GM19043 (cell line): ENCODE measurements at regions not wholly inside any gene's neighbourhood (a gene's known extent, or its start where the extent isn't known, plus 50 kb on each side); places are given as distances from the start of the nearest gene placed in this dataset.

Source experiments
- ATAC-seq: cut with Tn5 transposase; IDR thresholded peaks from one replicate; pipeline ENCODE4 v1.9.1; 2021; ENCODE audit warnings: low read depth; ENCODE audit not compliant: unreplicated experiment

DNA sequence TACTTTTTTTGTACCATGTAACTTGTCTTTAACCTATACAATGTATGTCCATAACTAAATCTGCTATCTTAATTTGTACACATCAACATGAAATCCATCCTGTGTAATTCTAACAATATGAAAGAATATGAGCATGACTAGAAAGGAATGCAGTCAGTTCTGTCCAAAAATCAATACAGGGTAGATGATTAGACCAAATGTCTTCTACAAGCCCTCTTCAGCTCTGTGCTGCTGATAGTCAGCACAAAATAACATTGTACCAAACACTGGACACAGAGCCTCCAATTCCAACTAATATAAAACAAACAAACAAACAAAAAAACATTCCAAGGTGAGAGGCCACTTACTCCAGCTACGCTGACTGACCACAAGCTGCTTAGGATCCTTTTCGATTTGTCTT is 301.4 kb upstream of the IRAK1BP1 start:
- ATAC-seq: no peak

DNA sequence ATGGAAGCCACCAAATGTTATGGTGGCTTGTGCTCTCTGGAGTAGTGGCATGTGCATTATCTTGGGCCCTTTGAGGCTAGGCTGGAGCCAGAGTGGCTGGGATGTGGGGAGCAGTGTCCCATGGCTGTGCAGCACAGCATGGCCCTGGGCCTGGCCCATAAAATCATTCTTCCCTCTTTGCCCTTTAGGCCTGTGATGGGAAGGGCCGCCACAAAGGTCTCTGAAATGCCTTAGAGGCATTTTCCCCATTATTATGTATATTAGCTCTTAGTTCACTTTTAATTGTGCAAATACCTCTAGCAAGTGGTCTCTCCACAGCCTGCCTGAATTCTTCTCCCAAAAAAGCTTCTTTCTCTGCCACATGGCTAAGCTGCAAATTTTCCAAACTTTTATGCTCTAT is 297.3 kb upstream of the IRAK1BP1 start:
- no peak for ATAC-seq

DNA sequence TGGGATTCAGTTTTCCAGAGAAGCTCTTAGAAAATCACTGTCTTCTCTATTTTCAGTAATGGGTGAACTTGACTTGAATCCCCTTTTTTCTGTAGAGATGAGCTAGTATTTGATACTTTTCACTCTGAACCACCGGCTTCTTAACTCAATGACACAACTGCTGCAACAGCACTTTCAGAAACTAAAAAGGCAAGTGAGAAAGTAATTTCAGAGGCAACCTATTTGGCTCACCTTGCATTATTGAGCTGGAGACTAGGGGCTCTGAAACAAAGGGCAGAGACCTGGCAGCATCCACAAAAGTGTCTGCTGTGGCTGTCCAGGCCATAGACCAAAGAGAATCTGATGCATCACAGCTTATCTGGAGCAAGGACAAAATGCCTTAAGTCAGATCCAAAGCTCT is 289.8 kb upstream of the IRAK1BP1 start:
- no peak for ATAC-seq

DNA sequence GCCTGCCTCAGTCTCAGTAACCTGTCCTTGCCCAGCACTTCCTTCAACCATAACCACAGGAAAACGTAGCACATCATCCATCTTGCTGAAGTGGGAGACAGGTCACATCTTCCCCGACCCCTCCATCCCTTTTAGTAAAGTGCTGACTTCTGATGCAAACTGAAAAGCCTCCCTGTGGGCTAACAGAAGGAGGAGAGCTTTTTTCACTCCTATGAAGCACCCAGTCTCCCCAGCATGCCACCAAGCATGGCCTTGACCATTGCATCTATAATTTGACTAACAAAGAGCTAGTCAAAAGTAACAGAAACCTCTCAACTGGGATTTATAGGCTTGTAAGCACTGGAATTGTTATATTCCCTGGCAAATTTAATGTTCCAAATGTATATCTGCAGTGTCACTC is 288.9 kb upstream of the IRAK1BP1 start:
- ATAC-seq: no peak

DNA sequence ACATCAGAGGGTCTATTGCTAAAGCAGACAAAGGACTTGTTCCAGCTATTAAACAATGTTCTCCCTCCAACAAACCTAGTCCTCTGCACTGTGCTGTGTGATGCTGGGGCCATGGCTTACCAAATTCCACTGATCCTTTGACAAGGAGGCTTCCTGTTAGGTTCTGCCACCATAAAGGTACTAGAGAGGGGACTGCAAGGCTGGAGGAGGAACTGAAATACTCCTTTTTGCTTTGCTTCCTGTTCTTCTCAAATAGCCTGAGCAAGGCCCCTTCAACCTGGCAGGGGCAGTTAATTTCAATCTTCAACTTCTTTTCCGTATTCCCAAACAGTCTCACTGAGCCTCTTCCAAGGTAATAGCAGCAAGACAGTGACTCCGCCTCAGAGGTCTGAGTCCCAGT is 286.4 kb upstream of the IRAK1BP1 start:
- ATAC-seq: peak; percentile 62

DNA sequence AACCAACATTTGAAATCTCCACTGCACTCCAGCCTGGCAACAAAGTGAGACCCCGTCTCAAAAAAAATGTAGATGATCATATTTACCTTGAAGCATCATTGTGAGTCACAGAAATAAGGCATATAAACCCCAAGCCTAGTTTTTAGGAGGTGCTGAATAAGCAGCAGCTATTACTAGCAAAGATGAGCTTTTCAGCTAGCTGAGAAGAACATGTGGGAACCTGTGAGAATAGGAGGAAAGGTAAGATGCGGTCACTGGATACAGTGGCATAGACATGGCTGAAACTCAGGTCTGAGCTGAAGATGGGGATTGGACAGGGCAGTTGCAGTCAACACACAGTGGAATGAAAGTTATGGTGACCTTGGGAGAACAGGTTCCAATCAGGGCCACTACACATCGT is 284.3 kb upstream of the IRAK1BP1 start:
- ATAC-seq: no peak

DNA sequence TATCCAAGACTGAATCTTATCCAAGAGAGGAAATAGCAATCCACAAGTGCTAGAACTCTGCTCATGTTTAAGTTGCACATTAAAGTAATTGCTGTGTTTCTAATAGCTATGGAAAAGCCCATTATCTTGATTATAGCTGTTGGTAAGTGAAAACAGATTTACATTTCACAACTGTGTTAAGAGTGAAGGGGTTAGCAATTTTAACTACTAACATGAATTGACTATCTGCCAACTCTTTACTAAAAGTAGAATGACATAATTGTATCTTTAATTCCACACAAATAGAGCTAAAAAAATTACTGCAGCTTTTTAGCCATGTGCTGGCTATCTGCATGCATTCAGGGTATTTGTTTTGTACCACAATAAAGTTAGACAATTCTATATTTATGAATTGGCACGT is 277.9 kb upstream of the IRAK1BP1 start:
- no peak for ATAC-seq

DNA sequence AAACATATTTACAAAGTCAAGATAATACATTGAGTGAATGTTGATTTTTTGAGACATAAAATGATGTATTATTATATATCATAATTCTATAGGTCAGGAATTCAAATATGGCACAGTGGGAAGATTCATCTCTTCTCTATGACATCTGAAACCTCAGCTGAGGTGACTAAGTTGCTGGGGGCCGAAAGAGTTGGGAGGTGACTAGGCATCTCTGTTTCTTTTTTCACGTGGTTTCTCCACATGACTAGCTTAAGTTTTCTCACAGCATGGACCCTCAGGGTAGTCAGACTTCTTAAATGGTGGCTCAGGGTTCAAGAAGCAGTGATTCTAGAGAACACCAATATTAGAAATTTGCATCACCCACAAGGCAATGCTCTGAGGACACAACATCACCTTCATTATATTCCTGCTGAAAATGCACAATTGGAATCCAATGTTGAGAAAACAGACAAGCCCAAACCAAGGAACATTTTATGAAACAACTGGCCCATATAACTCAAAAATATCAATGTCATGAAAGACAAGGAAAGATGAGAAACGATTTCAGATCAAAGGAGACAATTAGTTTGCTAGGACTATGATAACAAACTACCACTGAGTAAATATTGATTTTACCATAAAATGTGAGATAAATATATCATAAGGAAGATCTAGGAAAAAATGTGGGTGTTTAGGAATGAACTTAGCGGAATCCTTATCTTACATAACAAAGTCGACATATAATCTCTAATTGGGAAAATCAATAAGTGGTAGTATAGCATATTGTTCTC is 273.3 kb upstream of the IRAK1BP1 start:
- ATAC-seq: no peak

DNA sequence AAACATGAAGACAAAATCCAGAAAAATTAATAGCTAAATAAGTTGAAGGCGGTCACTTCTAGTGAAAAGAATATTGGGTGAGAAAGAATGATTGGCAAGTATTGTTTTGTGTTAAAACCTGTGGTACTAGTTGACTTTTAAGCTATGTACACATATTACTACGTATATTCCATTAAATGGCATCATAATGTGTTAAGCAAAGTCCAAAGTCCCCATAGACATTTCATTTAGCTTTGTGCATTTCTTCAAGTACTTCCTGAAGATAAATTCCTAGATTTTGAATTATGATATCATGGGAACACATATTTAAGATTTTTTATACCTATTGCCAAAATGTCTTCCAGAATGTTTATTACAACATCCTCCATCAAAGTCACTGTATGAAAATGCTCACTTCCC is 272.7 kb upstream of the IRAK1BP1 start:
- ATAC-seq: no peak

DNA sequence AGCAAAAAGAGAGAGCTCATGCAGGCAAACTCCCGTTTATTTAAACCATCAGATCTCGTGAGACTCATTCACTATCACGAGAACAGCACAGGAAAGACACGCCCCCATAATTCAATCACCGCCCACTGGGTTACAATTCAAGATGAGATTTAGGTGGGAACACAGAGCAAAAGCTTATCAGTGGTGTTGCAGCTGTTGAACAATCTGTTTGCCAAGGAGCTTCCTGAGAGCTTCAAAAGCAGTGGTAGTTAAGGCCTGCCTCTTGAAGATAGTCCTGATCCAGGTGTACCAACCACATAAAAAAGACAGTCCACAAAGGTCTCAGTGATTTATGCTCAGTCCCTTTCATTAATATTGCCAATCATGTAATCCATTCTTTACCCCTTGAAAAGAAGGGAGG is 269.4 kb upstream of the IRAK1BP1 start:
- ATAC-seq: no peak

DNA sequence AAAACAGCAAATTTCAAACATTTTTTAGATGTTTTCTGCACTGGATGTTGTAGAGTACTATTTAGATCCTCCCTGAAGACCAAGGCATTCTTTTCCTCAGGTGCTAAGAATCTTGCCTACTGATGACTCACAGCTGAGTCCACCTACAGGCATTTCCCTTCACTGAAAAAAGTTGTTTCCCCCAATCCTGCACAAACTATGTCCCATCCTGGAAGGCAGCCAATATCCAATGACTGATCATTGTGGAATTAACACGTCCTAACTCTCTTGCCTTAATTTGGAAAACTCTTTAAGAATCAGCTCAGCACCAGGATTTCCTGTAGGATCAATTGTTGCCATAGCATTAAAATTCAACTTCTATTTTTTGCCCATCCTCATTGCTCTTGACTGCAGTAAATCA is 268.4 kb upstream of the IRAK1BP1 start:
- ATAC-seq: no peak

DNA sequence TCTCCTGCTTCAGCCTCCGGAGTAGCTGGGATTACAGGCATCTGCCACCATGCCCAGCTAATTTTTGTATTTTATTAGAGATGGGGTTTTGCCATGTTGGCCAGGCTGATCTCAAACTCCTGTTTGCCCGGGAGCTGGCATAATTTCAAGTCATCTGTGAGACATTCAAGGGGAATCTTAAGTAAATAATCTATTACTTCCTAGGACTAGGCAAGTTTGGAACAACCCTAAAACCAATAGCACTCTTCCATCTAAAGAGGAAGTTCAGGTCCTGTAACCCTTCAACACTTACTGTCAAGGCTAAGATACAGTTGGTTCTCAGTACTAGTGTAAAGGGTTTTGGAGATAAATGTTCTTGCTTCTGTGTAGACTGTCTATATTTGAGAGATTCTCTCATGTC is 267.8 kb upstream of the IRAK1BP1 start:
- ATAC-seq: no peak

DNA sequence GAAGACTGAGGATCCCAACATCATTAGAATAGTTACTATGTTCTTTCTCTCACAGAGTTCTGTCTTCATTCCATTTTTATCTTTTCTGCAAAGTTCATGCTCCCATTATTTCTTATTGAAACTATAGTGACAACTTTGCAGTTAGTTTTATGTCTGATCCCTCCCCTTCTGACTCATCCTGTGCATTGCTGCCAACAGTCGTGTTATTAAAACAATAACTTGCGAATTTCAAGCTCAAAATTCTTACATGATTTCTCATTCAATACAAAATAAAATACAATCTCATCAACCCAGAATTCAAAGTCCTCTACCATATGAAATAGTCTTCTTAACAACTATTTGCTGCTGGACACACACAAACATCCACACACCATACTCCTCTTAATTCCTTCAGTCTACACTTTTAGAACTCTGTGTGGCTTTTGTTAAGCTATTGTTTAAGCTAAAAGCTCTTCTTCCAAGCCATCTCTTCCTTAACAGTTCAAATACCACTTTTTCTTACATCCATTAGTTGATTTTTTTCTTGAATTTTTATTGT is 261.4 kb upstream of the IRAK1BP1 start:
- ATAC-seq: no peak

DNA sequence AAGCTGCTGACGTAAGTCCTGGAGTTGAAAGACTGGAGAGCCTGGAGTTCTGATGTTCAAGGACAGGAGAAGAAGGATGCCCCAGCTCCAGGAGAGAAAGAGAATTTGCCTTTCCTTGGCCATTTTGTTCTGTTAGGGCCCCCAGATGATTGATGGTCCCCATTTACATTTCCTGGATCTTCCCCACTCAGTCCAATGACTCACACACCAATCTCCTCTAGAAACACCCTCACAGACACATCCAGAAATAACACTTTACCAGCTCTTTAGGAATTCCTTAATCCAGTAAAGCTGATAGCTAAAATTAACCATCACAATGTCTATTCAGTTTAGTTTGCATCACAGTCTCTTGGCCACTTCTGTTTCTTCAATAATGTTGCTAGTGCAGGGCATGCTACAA is 260.2 kb upstream of the IRAK1BP1 start:
- ATAC-seq: no peak

DNA sequence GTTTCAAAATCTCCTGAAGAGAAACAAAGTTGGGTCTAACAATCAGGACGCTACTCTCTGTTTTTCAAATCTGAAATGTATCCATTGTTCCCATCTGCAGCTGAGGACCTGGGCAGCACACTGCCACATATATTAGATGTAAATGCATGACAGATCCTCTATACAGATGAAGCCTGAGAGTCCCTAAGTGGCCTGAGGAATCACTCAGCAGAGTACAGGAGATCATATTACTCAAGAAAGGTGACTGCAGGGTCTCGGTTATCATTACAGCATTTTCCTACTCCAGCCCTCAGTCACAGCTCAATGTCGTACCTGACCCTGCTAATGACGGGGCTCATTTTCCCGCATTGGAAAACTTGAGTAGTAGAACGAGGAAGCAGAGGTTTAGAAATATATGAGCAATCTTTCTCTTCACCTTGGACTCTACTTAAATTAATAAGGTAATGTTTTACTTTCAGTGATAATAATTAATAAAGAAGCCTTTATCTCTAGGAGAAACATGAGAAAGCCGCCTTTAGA is 256.2 kb upstream of the IRAK1BP1 start:
- ATAC-seq: no peak

DNA sequence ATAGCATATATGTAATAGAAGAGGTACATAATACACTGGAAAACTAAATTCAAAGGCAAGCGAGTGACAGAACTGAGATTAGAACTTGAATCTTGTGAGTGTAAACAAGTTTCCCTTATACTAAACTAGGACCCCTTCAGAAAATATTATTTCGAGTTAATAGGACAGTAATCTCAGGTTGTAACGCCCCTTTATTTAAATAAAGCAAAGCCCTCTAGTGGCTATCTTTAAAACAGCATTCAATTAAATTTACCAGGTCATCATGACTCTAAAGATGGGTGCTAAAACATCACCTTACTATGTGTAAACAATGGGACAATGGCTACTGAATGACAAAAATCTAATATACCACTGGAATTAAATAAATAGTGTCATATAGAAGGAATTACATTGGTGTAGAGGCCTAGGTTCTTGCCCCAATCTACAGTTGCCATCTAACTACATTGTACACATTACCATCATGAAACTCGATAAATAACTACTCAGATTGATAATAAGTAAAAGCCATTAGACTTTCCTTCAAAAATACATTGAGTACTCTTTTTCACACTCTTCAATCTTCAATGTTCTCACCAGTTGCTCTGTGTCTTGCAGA is 255.4 kb upstream of the IRAK1BP1 start:
- peak; percentile 36 for ATAC-seq

DNA sequence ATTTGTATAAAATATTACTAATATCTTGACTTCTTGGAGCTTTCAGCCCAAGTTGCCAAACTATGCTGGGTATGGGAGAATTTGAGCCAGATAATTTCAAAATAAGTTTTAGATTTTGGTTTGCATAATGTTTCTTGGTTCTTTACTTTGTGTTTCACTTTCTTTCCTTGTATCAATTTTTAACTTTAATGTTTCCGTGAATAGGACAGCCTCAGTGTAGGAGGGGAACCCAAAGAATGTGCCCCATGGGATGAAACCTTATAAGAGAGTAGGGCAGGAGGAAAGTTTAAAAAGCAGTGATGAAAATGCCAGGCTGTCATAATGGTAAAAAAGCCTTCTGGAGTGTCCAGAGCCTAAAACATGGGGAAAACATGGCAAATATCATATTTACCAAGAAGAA is 252.4 kb upstream of the IRAK1BP1 start:
- peak; percentile 47 for ATAC-seq

DNA sequence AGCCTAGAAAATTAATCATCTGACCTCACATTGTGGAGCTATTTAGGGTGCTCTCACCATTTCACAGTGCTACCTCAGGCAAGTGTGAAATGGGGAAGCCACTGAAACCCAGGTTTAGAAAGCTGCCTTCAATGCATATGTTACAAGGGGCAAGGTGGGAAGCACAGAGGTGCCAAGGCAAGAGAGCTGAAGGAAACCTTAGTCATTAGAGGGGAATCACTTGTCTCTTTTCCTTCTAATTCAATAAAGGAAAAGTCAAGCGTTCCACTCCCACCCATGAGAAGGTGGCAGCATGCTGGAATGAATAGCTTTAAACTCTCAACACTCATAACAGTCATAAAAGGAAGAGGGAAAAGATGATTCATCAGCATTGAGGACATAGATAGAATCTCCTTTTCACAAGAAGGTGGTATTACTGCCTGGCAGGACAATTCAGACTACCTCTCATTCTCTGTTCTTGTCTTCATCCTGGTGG is 251.9 kb upstream of the IRAK1BP1 start:
- peak; percentile 63 for ATAC-seq

DNA sequence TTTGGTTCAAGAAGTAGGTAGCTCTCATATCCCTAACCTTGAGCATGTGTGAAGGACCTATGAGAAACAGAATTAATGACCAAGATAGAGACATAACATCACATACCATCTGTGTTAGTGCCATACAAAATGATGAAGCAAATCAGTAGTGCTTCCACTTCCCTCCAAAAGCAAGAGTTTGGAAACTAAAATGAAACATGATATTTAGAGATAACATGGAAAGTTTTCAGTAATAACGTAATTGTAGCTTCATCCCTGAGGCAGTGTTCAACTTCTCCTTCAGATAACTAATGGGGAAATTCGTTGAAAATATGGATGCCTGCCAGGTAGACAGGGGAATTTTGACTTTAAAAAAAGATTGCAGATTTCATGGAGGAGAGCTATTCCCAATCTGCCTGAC is 248.4 kb upstream of the IRAK1BP1 start:
- no peak for ATAC-seq

DNA sequence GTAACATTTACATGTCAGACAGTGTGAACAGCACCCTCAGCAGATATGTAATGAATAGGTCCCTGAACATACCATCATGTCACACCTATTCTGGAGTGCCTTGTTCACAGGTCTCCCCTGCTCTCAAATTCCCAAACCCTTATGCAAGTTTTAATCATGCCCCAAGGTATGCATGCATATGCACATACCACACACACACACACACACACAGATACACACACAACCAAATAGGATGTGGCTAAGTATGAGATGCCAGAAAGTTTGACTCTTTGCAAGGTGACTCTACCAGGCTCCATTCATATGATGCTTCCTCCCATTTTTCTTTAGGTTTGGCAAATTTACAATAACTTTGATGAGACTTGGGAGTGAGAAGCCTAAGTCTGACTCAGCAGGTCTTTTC is 243.8 kb upstream of the IRAK1BP1 start:
- ATAC-seq: no peak

DNA sequence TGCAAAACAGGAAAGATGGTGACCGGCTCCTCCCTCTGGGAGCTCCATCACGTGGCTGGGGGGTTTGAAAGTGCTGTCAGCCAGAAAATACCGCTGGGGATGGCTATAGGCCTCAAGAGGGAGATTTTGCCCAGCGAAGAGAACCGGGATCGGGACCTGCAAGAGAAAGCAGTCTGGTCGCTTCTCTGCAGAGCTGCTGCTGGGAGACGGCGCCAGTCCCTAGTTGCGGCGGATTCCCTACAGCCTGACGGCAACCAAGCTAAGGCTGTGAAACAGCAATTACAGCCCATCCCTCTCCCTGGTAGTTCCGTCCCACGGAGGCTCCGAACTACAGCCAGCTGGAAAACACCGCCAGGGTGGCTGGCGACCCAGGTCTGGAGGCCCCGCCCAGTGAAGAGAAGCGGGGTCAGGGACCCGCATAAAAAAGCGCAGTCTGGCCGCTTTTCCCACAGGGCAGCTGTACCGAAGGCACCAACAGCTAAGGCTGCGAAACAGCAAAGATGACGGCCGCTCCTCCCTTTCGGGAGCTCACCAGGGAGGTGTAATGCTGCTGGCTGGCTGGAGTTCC is 238.1 kb upstream of the IRAK1BP1 start:
- no peak for ATAC-seq

DNA sequence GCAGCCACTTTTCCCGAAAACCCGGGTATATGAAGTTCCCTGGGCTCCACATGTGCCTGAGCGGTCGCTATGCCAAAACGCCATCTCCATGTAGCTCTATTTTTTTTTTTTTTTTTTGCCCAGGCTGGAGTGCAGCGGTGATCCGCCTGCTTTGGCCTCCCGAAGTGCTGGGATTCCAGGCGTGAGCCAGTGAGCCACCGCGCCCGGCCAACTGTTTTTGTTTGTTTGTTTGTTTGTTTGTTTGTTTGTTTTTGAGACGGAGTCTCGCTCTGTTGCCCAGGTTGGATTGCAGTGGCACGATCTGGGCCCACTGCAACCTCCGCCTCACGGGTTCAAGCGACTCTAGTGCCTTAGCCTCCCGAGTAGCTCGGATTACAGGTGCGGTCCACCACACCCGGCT is 237.5 kb upstream of the IRAK1BP1 start:
- no peak for ATAC-seq
